Fibroblast of pulmonary artery (primary cell): ENCODE measurements at regions not wholly inside any gene's neighbourhood (a gene's known extent, or its start where the extent isn't known, plus 50 kb on each side); places are given as distances from the start of the nearest gene placed in this dataset.

Source experiments
- DNase-seq: peaks from one replicate; pipeline ENCODE4 v3.0.0-alpha.2; 2010; ENCODE audit warnings: low read depth
- H3K4me3 ChIP-seq: replicated peaks from 2 replicates; pipeline ENCODE4 v1.5.1; 2011; ENCODE audit warnings: low read depth, mild to moderate bottlenecking, control low read depth, low read length, moderate library complexity
- TF ChIP-seq, protein P1 (sequence below): IDR thresholded peaks from 2 replicates; pipeline ENCODE4 v1.5.1; 2011; ENCODE audit warnings: mild to moderate bottlenecking, control low read depth, low read length, inconsistent platforms; ENCODE audit errors: missing control alignments

DNA sequence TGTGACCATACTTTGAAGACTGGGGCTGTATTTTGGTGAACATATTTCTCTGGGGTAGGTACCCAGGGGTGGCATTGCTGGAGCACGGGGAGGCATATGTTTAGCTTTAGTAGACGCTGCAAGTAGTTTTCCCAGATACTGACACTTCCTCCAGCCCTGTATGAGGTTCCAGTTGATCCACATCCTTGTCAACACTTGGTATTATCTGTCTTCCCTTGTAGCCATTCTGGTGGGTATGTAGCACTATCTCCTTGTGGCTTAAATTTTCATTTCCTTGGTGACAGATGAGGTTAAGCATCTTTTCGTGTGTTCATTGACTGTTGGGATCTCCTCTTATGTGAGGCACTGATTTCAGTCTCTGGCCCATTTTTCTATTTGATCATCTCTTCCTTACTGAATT lies 179.1 kb downstream of the PHETA1 start:
- TF ChIP-seq, protein P1, sequence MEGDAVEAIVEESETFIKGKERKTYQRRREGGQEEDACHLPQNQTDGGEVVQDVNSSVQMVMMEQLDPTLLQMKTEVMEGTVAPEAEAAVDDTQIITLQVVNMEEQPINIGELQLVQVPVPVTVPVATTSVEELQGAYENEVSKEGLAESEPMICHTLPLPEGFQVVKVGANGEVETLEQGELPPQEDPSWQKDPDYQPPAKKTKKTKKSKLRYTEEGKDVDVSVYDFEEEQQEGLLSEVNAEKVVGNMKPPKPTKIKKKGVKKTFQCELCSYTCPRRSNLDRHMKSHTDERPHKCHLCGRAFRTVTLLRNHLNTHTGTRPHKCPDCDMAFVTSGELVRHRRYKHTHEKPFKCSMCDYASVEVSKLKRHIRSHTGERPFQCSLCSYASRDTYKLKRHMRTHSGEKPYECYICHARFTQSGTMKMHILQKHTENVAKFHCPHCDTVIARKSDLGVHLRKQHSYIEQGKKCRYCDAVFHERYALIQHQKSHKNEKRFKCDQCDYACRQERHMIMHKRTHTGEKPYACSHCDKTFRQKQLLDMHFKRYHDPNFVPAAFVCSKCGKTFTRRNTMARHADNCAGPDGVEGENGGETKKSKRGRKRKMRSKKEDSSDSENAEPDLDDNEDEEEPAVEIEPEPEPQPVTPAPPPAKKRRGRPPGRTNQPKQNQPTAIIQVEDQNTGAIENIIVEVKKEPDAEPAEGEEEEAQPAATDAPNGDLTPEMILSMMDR, result no peak
- no peak for DNase-seq
- H3K4me3 ChIP-seq, result no peak overlapping the region

- TF ChIP-seq, protein P1, result no peak
- H3K4me3 ChIP-seq, result no peak overlapping the region
- DNase-seq, result no peak
Observed at GRCh38 chr12:111188436-111188835, 180.5 kb downstream of the PHETA1 start.

GRCh38 chr12:111186347-111186746 lies 182.5 kb downstream of the PHETA1 start:
- H3K4me3 ChIP-seq, result no peak overlapping the region
- TF ChIP-seq, protein P1, result no peak

GRCh38 chr12:111185889-111186227 lies 183.0 kb downstream of the PHETA1 start:
- DNase-seq, result no peak
- H3K4me3 ChIP-seq, result no peak overlapping the region
- TF ChIP-seq, protein P1, result no peak

More at GRCh38 chr12:111186347-111186746, 182.5 kb downstream of the PHETA1 start:
- DNase-seq, result no peak

GRCh38 chr12:111185206-111185888 lies 183.5 kb downstream of the PHETA1 start:
- no peak overlapping the region for H3K4me3 ChIP-seq
- TF ChIP-seq, protein P1, result no peak
- no peak for DNase-seq

DNA sequence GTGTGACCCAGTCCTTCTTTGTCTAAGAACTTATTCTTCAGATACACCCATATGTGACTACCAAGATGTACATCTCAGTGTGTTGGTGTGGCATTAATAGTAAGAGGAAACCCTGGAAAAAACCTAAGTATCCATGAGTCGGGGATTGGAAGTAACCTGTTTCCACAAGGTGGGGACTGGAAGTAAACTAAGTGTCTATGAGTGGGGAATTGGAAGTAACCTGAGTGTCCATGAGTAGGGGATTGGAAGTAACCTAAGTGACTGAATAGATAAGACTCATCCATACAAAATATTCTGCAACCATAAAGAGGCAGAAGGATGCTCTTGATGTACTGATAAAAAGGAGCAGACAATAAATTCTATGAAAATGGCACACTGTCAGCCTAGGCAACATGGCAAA lies 184.7 kb downstream of the PHETA1 start:
- H3K4me3 ChIP-seq, result no peak overlapping the region
- DNase-seq, result no peak

More for the DNA sequence above, 184.7 kb downstream of the PHETA1 start:
- TF ChIP-seq, protein P1, result no peak
